Fibroblast of the aortic adventitia (primary cell): ENCODE measurements at regions not wholly inside any gene's neighbourhood (a gene's known extent, or its start where the extent isn't known, plus 50 kb on each side); places are given as distances from the start of the nearest gene placed in this dataset. TPM values are rescaled to one million over a fixed set of nuclear protein-coding genes. Genes with fewer than 3 reads are reported as not detected.

Experiments used
- DNase-seq: peaks from one replicate; pipeline ENCODE4 v3.0.0-alpha.2; 2010; ENCODE audit warnings: low read depth
- H3K4me3 ChIP-seq: 2 replicates; pipeline ENCODE4 v1.5.1; 2011; ENCODE audit warnings: low read depth, mild to moderate bottlenecking, control low read depth, low read length, moderate library complexity
- CTCF ChIP-seq: IDR thresholded peaks from 2 replicates; pipeline ENCODE4 v1.5.1; 2011; ENCODE audit warnings: mild to moderate bottlenecking, low read length, control low read depth, inconsistent platforms; ENCODE audit not compliant: insufficient read depth
- small RNA-seq: library from RNA; depleted of rRNA; stranded (forward); fragments of <200 nt; gene quantifications from one replicate; pipeline ENCODE3, GENCODE V24; 2012

- no peak overlapping the region for H3K4me3 ChIP-seq
- no peak for DNase-seq
- no peak for TF ChIP-seq CTCF
Measured at GRCh38 chr6:8506126-8506525, 70.8 kb upstream of the SLC35B3 start.

- TF ChIP-seq CTCF, result peak; percentile 9
- peak; percentile 1 for DNase-seq
- H3K4me3 ChIP-seq, result no peak overlapping the region
Measured at GRCh38 chr6:8499540-8499939, 64.2 kb upstream of the SLC35B3 start.

DNA sequence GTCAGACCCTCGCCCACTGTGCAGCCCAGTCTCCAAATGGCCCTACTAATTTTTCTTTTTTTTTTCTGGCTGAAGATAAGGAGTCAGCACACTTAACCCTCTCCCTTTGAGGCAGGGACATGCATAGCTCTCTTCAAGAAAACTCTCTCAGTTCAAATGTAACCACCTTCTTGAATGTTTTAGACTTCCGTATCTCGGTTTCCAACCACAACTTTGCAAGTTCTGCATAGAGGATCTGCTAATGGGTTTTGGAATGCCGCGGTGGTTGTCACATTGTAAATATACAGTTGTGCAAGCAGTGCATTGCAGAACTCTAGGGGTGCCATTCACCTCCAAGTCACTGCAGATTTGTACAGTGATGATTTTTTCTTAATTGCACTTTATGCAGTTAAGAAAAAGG lies 59.4 kb upstream of the SLC35B3 start:
- TF ChIP-seq CTCF, result no peak
- no peak overlapping the region for H3K4me3 ChIP-seq
- no peak for DNase-seq

DNA sequence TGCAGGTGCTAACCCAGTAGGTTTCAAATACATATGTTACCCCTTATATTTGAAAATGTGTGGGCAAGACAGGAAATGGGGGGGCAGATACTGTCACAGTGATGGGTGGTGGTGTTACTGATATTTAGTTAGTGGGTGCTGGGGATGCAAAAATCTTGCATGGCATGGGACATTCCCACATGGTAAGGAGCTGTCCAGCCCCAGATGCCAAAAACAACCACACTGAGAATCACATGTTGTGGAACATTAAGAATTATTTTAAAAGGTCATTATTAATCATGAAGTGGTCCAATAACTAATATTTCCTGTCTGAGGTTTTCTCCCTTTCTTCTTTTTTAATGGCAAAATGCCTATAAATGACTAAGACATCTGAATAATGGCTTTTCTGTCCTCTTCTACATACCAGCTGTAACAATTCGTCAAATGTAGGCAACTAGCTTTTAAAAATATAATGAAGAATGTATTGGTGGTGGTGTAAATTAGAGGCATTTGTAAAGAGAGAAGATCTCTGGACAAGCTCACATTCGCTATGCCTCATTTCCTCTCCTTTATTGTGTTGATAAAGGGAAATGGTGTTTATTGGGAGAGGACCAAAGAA lies 57.3 kb upstream of the SLC35B3 start:
- no peak for TF ChIP-seq CTCF
- no peak overlapping the region for H3K4me3 ChIP-seq
- DNase-seq, result no peak

Small RNA genes lying in the stretch of these regions (small RNA-seq; reads per million reads assigned to genes)
- not detected for gene RF02101
- gene RNU6ATAC21P, result not detected
